MM.1S (cell line): ENCODE measurements at regions not wholly inside any gene's neighbourhood (a gene's known extent, or its start where the extent isn't known, plus 50 kb on each side); places are given as distances from the start of the nearest gene placed in this dataset.

ENCODE experiments used
- DNase-seq: peaks from one replicate; pipeline ENCODE4 v3.0.0-alpha.2; 2015
- H2AFZ ChIP-seq: fragments of 300-600 bp; sonication (generic); 2 replicates; pipeline ENCODE4 v1.6.0; 2016; ENCODE audit warnings: antibody characterized with exemption, low read length
- H3F3A ChIP-seq: fragments of 300-600 bp; sonication (generic); 2 replicates; pipeline ENCODE4 v1.6.1; 2016; ENCODE audit warnings: mild to moderate bottlenecking, antibody characterized with exemption, low read length, moderate library complexity, mixed read lengths; ENCODE audit not compliant: insufficient read depth
- H3K27ac ChIP-seq: fragments of 300-600 bp; sonication (generic); 2 replicates; pipeline ENCODE4 v1.5.1; 2016; ENCODE audit warnings: mild to moderate bottlenecking, low read length
- H3K27me3 ChIP-seq: fragments of 300-600 bp; sonication (generic); replicated peaks from 2 replicates; pipeline ENCODE4 v1.6.0; 2016; ENCODE audit warnings: low read length; ENCODE audit not compliant: insufficient read depth
- H3K36me3 ChIP-seq: fragments of 300-600 bp; sonication (generic); replicated peaks from 2 replicates; pipeline ENCODE4 v1.6.1; 2016; ENCODE audit warnings: mild to moderate bottlenecking, low read length, mixed read lengths; ENCODE audit not compliant: insufficient read depth
- H3K4me1 ChIP-seq: fragments of 300-600 bp; sonication (generic); 2 replicates; pipeline ENCODE4 v1.6.1; 2016; ENCODE audit warnings: low read length, mixed read lengths
- H3K4me2 ChIP-seq: fragments of 300-600 bp; sonication (generic); 2 replicates; pipeline ENCODE4 v1.6.0; 2016; ENCODE audit warnings: low read depth, low read length
- H3K4me3 ChIP-seq: fragments of 300-600 bp; sonication (generic); 2 replicates; pipeline ENCODE4 v1.5.1; 2016; ENCODE audit warnings: low read length, mixed read lengths
- H3K79me2 ChIP-seq: fragments of 300-600 bp; sonication (generic); 2 replicates; pipeline ENCODE4 v1.6.1; 2016; ENCODE audit warnings: mixed run types, low read length, mixed read lengths
- H3K9ac ChIP-seq: fragments of 300-600 bp; sonication (generic); 2 replicates; pipeline ENCODE4 v1.6.1; 2016; ENCODE audit warnings: low read length, mixed read lengths
- H3K9me2 ChIP-seq: fragments of 300-600 bp; sonication (generic); replicated peaks from 2 replicates; pipeline ENCODE4 v1.6.1; 2016; ENCODE audit warnings: mild to moderate bottlenecking, low read length, mixed read lengths; ENCODE audit not compliant: insufficient read depth
- H3K9me3 ChIP-seq: fragments of 300-600 bp; sonication (generic); replicated peaks from 2 replicates; pipeline ENCODE4 v1.6.1; 2016; ENCODE audit warnings: mild to moderate bottlenecking, low read length, mixed read lengths; ENCODE audit not compliant: insufficient read depth
- H4K20me1 ChIP-seq: fragments of 300-600 bp; sonication (generic); 2 replicates; pipeline ENCODE4 v1.6.1; 2016; ENCODE audit warnings: mild to moderate bottlenecking, low read length, moderate library complexity, mixed read lengths; ENCODE audit not compliant: insufficient read depth
- CTCF ChIP-seq: fragments of 300-600 bp; sonication (generic); IDR thresholded peaks from 2 replicates; pipeline ENCODE4 v1.5.1; 2016; ENCODE audit warnings: antibody characterized with exemption, low read length, mixed read lengths
- EZH2 ChIP-seq: fragments of 300-600 bp; sonication (generic); optimal IDR thresholded peaks from 2 replicates; pipeline ENCODE3; 2017; ENCODE audit warnings: low read depth, mild to moderate bottlenecking, antibody characterized with exemption, low read length, mixed read lengths
- EZH2phosphoT487 ChIP-seq: fragments of 300-600 bp; sonication (generic); IDR thresholded peaks from 2 replicates; pipeline ENCODE4 v1.6.1; 2018; ENCODE audit warnings: antibody characterized with exemption, low read length

- no peak overlapping the region for H3K9ac ChIP-seq
- H3K36me3 ChIP-seq, result no peaks in the 10 kb centered on the region
- no peaks in the 10 kb centered on the region for H4K20me1 ChIP-seq
- H3K4me1 ChIP-seq, result no peaks in the 10 kb centered on the region
- no peak overlapping the region for H3K4me2 ChIP-seq
- H3K9me2 ChIP-seq, result no peaks in the 10 kb centered on the region
- H2AFZ ChIP-seq, result no peak overlapping the region
- no peak for DNase-seq
- H3F3A ChIP-seq, result no peaks in the 10 kb centered on the region
- H3K4me3 ChIP-seq, result no peak overlapping the region
- H3K27me3 ChIP-seq, result no peaks in the 10 kb centered on the region
- no peaks in the 10 kb centered on the region for H3K9me3 ChIP-seq
- H3K27ac ChIP-seq, result no peak overlapping the region
- TF ChIP-seq EZH2phosphoT487, result no peak
- H3K79me2 ChIP-seq, result no peaks in the 10 kb centered on the region
These were observed 706.8 kb downstream of the SLC4A3 start for GRCh38 chr2:220334210-220334609.

GRCh38 chr2:220334871-220335590 is 707.6 kb downstream of the SLC4A3 start:
- Histone ChIP-seq H3K36me3 (no peaks in the 10 kb centered on the region), H3K27me3 (no peaks in the 10 kb centered on the region), H3F3A (no peaks in the 10 kb centered on the region), H3K9me3 (no peaks in the 10 kb centered on the region), H3K9ac (no peak overlapping the region), H3K79me2 (no peaks in the 10 kb centered on the region), H4K20me1 (no peaks in the 10 kb centered on the region), H3K9me2 (no peaks in the 10 kb centered on the region), H3K4me2 (no peak overlapping the region), H2AFZ (no peak overlapping the region), H3K27ac (no peak overlapping the region), H3K4me1 (no peaks in the 10 kb centered on the region), H3K4me3 (no peak overlapping the region)
- no peak for TF ChIP-seq CTCF
- DNase-seq, result no peak

GRCh38 chr2:220335591-220335915 is 708.1 kb downstream of the SLC4A3 start:
- TF ChIP-seq CTCF (no peak), EZH2 (no peak), EZH2phosphoT487 (no peak)
- Histone ChIP-seq H3K4me1 (no peaks in the 10 kb centered on the region), H3K79me2 (no peaks in the 10 kb centered on the region), H3K27me3 (no peaks in the 10 kb centered on the region), H3K36me3 (no peaks in the 10 kb centered on the region), H3K9me2 (no peaks in the 10 kb centered on the region), H3K9me3 (no peaks in the 10 kb centered on the region), H3K4me3 (no peak overlapping the region), H4K20me1 (no peaks in the 10 kb centered on the region), H3F3A (no peaks in the 10 kb centered on the region), H3K4me2 (no peak overlapping the region), H3K27ac (no peak overlapping the region), H2AFZ (no peak overlapping the region), H3K9ac (no peak overlapping the region)
- DNase-seq, result no peak

- Histone ChIP-seq H3K4me3 (no peak overlapping the region), H3K27me3 (no peaks in the 10 kb centered on the region), H3K4me2 (no peak overlapping the region), H3K4me1 (no peaks in the 10 kb centered on the region), H3K9ac (no peak overlapping the region), H3K27ac (no peak overlapping the region), H4K20me1 (no peaks in the 10 kb centered on the region), H3F3A (no peaks in the 10 kb centered on the region), H2AFZ (no peak overlapping the region), H3K9me2 (no peaks in the 10 kb centered on the region), H3K36me3 (no peaks in the 10 kb centered on the region), H3K9me3 (no peaks in the 10 kb centered on the region), H3K79me2 (no peaks in the 10 kb centered on the region)
- TF ChIP-seq EZH2phosphoT487 (no peak), CTCF (no peak), EZH2 (no peak)
- no peak for DNase-seq
These were observed 709.3 kb downstream of the SLC4A3 start for GRCh38 chr2:220336771-220337170.
